ENCODE measurements at regions not wholly inside any gene's neighbourhood (a gene's known extent, or its start where the extent isn't known, plus 50 kb on each side); places are given as distances from the start of the nearest gene placed in this dataset.
"Not testable (repeated sequence)": the region's sequence is repeated elsewhere in the genome, so short reads cannot be mapped to it uniquely, and the experiment has no call there.

DNA sequence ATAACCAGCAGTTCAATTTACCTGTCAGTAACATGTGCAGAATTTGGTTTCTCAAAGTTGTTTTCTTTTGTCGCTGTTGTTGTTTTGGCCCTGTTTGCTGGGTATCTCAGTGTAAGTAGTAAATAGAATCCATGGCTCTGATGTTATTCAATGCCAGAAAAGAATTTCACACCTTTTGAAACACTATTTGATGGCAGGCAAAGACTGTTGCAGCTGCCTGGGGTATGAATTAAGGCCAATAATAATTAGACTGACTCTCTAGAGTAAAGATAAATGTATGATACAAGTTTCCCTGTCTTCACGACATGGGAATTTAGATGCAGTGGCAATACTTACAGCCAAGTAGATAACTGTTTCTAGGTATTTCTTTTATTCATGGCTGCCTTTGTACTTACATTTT, 281.4 kb downstream of the CD83 start:
- no peak for DNase-seq

GRCh38 chr6:14399635-14400034, 282.1 kb downstream of the CD83 start:
- DNase-seq: no peak

GRCh38 chr6:14401246-14401645, 283.7 kb downstream of the CD83 start:
- DNase-seq: no peak

DNA sequence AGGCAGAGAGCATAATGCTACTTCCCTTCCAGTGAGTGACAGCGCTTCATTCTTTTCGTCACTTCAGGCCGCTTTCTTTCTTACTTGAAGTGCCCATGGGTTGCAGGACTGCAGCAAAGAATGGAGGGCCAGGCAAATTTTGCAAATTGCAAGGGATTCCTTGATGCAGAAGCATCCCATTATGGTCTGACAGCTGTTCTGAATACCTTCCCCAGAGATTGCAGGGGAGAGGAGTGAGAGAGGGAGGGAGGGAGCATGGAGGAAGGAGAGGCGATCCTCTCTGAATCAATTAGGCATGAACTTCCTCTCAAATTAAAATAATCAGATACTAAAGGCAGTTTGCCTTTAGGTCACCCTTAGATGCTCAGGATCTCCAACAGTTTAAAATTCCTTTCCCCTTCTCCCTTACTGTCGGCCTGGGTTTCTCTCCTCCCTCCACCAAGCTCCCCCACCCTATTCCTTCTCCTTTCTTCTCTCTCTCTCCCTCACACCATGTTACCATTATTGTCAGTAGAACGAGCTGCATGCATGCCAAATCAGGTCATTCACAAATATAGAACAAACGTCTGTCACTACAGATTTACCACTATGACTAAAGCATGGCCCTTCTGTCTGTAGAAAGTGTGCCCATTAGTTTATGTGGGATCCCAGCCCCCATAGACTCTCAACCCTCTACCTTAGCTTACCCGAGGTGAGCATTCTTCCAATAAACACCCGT, 289.2 kb downstream of the CD83 start:
- no peak for DNase-seq

DNA sequence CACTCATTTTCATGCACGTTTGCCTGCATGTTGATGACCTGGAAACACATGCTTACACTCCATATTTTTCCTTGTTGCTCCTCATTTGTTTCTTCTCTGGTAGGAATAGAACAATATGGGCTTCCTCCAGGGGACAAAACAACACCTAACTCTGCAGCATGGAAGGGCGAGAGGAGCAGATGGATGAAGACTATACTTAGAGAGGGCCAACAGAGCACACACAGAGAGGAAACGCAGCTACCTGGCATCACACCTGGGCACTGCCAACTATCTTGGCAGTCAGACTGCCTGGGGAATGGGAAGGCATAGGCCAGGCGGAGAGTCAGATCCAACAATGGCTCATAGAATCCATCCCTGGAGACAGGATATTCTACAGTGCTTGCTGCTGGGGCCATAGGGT, 290.9 kb downstream of the CD83 start:
- no peak for DNase-seq

DNA sequence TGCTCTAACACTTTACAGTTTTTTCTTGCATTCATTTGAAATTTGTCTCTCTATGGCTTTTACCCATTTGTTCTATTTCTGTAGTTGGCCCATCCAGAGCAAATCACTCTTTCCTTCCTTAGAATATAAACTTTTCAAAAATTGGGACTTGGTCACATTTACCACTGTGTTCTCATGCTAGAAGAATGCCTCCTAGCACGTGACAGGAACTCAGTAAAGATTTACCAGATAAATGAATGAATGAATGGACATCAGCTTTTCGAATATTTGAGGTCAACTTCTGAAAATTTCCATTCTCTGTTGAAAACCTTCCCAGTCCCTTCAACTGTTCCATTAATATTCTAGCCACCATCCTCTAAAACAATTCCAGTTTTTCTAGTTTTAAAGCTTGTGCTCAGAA, 294.5 kb downstream of the CD83 start:
- DNase-seq: no peak

DNA sequence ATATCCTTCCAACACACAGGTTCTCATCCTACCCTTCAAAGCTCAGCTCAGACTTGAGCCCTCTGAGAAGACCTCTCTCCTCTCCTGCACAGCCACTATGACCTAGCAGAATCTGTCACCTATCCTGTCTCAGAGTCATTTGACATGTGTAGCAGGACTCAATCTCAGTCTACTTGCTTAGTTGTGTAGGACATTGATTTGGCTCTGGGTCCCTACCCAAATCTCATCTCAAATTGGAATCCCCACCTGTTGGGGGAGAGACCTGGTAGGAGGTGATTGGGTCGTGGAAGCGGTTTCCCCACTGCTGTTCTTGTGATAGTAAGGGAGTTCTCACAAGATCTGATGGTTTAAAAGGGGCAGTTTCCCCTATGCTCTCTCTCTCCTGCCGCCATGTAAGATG, 297.9 kb downstream of the CD83 start:
- DNase-seq: no peak

DNA sequence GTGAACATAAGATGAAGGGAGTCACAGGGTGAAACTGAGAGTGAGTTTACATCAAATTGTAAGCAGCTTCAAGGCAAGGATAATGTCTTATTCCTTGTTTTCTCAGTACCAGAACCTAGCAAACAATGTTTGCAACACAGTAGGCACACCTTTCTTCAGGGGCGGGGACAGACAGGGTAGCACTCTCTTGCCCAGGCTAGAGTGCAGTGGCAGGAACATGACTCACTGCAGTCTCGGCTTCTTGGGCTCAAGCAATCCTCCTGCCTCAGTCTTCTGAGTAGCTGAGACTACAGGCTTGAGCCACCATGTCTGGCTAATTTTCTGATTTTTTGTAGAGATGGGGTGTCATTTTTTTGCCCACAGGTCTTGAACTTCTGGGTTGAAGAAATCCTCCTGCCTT, 299.8 kb downstream of the CD83 start:
- DNase-seq: no peak

DNA sequence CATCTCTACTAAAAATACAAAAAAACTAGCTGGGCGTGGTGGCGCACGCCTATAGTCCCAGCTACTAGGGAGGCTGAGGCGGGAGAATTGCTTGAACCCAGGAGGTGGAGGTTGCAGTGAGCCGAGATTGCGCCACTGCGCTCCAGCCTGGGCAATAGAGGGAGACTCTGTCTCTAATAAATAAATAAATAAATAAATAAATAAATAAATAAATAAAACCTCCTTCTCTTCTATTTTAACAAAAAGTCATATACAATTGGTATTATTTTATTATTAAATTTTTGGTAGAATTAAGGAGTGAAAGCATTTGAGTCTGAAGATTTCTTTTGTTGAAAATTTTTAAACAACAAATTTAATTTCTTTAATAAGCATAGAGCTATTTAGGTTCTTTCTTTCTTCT, 301.7 kb downstream of the CD83 start:
- DNase-seq: not testable (repeated sequence)

- DNase-seq: no peak
Measured at GRCh38 chr6:14422061-14422460, 304.5 kb downstream of the CD83 start.

GRCh38 chr6:14422917-14423316, 305.3 kb downstream of the CD83 start:
- no peak for DNase-seq

GRCh38 chr6:14423330-14423729, 305.8 kb downstream of the CD83 start:
- no peak for DNase-seq

DNA sequence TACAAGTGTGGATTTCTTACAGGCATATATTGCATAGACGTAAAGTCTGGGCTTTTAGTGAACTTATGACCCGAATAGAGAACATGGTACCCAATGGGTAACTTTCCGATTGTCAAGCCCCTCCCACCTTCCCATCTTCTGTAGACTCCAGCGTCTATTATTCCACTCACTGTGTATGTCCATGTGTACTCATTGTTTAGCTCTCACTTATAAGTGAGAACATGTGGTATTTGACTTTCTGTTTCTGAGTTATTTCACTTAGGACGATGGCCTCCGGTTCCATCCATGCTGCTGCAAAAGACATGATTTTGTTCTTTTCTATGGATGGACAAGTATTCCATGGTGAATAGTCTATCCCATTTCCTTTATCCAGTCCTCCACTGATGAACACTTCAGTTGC, 306.4 kb downstream of the CD83 start:
- no peak for DNase-seq

DNA sequence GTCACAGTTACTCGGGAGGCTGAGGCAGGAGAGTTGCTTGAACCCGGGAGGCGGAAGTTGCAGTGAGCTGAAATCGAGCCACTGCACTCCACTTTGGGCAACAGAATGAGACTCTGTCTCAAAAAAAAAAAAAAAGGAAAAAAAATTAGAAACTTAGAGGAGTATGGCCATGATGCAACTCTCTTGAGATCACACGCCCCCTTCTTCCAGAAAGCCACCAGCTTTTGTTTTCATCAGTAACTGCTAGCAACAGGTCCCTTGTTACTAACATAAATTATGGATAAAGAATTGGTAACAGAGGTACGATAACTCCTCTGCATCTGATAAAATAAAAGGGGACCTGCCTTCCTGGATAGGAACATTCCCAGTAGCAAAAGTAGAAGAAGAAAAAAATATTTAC, 308.2 kb downstream of the CD83 start:
- DNase-seq: no peak

DNA sequence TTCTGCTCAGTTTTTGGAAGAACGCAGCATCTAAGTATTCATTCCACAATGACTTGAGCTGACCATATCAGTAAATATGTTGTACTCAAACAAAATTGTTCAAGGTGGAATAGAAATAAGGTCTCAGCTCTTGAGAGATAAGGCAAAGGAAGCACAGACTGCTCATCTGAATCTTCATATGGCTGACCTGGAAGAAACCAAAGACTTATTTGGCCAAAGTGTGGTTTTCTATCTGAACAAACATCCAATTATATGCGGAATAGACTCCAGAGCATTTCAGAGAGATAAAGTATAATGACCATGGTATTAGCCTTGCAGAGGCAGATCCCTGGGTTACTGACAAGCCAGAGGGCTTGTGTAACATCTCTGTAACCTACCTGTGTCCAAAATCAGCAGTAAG, 308.7 kb downstream of the CD83 start:
- DNase-seq: no peak

DNA sequence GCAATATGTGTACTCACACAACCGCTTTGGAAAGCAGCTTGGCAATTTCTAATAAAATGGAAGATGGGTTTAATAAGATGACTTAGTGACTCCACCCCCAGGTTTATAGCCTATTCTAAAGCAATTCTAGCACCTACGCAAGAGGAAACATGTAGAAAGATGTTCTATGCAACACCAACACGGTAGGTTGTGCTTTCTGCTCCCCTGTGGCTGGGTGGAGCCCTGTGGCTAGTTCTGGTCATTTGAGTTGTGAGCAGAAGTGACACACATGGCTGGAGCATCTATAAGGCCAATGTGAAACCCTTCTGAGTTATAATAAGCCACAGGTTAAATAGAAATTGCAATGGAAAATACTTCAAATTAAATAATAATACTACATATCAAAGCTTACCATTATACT, 310.7 kb downstream of the CD83 start:
- no peak for DNase-seq

- no peak for DNase-seq
Measured at GRCh38 chr6:14429396-14429795, 311.8 kb downstream of the CD83 start.

DNA sequence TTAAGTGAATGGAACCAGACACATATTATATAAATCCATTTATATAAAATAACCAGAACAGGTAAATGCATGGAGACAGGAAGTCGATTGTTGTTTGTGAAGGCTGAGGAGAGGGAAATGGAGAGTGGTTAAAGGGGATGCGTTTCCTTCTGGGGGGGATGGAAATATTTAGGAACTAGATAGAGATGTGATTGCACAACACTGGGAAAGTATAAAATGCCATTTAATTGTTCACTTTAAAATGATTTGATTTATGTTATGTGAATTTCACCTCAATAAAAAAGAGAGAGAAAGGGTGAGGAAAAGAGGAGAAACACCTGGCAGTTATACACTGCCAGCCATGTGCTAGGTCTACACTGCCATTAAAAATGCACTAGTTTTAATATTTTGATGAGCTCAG, 312.6 kb downstream of the CD83 start:
- DNase-seq: no peak

DNA sequence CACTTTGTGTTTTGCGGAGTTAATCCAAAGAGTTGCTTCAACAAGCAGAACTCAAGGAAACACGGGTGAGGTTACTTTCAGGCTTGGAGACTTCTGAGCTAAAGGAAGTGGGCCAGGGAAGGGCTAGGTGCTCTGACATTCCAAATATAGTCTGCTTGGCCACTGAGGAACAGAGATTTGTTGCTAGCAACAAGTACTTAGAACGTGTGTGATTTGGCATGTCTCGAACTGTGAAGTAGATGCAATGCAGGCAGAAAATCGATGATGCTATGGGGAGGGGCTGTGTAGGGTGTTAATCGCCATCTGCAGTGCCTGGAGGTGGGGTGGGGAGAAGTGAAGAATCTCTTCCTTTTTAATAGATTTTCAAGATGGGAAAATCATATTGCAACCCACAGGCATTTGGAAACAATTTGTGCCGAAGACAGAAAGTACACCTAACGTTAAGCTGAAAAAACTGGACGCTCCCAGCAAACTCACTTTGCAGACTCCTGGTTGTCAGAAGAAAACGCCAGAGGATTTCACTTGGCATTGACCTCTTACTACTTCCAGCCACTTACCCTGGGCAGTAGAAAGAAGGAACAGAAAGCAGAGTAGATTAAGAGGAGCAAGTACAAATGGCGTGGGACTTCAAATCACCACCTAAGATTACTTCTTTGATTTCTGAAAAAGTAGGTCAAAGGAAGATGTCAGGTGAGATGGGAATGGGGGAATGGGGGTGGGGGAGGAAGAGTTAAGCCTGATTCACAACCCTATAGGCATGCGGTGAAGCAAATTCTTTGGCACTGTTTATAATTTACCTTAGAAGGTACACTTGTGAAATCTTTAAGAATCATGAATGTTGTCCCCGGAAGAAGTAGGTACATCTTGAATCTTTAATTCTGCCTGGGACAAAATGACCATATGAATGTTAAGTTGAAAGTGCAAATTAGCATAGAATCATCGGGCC, 314.1 kb downstream of the CD83 start:
- DNase-seq: peak; percentile 51

- DNase-seq: no peak
Measured at GRCh38 chr6:14434916-14435690, 317.5 kb downstream of the CD83 start.

GRCh38 chr6:14436592-14437132, 319.1 kb downstream of the CD83 start:
- DNase-seq: no peak

DNA sequence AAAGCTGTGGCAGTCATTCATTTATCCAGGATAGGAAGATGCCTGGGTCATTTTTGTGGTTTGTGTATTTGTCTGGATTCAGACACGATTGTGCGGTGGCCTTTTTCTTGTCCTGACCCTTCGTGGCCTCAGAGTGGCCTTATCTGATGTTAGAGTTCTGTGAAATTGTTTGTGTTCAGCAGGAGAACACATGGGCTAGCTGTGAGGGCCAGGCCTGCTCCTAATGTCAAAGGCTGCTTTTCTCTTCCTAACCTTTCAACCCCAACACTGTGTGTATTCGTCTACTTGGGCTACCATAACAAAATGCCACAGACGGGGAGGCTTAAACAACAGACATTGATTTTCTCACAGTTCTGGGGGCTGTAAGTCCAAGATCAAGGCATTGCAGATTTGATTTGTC, 321.8 kb downstream of the CD83 start:
- no peak for DNase-seq

DNA sequence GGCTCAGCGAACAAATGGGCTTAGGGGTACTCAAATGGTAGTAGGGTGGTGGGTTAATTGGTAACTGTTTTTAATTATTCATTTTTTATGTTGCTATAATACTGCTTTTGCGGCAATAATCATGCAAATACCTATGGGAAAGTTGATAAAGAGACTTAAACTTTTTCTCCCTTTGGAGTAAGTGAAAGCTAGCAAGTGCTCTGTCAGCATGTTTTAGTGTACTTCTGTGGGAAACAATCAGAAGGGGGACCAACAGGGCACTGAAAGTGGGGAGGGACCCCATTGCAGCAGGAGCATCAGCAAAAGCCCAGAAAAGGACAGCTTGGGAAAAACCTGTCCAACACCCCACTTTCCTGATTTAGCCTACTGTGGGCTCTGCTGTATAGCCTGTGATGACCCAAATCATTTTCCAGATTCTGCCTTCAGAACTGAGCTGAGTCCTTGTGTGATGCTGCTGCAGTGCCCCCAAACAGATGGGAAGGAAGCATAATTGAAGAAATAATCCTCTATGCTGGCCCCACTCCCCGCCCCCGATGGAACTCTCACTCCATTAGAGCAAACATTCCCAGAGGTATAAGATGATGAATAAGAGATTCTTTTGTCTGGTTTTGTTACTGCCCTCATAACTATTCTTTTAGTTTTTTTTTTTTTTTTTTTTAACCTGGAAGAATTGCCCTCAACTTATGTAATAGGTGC, 322.8 kb downstream of the CD83 start:
- no peak for DNase-seq
